ENCODE measurements at regions not wholly inside any gene's neighbourhood (a gene's known extent, or its start where the extent isn't known, plus 50 kb on each side); places are given as distances from the start of the nearest gene placed in this dataset.

DNA sequence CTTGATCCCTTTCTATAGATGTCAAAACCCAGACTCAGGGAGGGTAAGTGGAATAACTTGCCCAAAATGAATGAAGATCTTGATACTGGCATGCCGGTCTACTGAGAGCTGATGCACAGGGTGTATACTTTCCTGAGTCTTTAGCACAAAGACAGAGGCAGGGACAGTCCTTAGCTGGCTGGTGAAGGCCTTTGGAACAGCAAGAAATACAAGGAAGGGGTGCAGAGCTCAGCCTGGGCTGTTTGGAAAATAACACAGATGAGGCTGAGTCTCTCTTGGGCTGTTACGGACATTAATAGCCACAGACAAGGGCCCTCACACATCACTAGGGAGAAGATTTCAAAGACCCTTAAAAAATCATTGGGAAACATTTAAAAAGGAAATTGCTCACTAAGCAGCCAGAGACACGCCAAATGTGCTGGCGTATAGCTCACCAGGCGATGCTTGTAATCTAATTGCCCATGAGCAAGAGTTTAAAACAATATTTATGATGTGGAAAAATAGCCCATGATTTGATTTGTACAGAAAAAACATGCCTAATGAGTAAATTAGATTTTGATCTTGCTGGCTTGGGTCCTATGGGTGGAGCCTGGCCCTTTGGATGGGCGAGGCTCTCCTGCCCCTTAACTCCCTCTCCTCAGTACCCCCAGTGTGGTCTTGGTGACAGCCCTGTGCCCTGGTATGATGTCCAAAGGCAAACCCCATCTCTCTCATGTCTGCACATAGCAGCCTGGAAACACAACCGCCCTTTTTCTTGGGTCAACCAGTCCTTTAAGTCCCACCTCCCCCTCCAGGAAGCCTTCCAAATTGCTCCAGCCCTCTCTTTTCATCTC, 81.8 kb upstream of the MRPS22 start:
- TF ChIP-seq, protein P1, sequence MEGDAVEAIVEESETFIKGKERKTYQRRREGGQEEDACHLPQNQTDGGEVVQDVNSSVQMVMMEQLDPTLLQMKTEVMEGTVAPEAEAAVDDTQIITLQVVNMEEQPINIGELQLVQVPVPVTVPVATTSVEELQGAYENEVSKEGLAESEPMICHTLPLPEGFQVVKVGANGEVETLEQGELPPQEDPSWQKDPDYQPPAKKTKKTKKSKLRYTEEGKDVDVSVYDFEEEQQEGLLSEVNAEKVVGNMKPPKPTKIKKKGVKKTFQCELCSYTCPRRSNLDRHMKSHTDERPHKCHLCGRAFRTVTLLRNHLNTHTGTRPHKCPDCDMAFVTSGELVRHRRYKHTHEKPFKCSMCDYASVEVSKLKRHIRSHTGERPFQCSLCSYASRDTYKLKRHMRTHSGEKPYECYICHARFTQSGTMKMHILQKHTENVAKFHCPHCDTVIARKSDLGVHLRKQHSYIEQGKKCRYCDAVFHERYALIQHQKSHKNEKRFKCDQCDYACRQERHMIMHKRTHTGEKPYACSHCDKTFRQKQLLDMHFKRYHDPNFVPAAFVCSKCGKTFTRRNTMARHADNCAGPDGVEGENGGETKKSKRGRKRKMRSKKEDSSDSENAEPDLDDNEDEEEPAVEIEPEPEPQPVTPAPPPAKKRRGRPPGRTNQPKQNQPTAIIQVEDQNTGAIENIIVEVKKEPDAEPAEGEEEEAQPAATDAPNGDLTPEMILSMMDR (conservative IDR thresholded peaks at IDR 0.05; ENCODE audit: low read length) = no peak
- TF ChIP-seq EZH2phosphoT487 (IDR thresholded peaks at IDR 0.05; ENCODE audit: borderline replicate concordance, low read depth, low read length) = no peak
